ENCODE measurements at regions not wholly inside any gene's neighbourhood (a gene's known extent, or its start where the extent isn't known, plus 50 kb on each side); places are given as distances from the start of the nearest gene placed in this dataset.

DNA sequence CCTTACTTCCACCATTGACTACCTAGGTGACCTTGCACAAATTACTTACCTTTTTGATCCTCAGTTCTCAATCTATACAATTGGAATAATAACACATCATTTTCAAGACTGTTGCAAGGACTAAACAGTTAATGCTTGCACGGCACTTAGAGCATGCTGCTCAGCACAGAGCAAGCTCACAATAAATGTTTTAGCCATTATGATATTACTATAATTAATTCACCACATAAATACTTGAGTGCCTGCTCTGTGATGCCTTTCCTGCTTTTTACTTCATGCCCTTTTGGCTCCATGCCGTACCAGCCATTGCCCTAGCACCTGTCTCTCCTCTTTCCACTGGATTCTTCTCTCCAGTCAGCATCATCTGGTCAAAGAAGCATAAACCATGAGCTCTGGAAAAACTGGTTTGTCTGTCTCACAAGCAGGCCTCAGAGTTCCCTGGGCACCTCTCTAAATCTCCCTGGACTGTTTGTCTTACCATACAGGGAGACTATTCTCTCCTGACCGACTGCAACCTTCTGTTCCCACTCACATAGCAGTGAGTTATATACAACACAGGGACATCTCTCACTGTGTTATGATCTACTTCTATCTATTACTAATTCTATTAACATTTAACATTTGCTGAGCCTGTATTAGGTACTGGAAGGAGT is 260.4 kb upstream of the ADRA1B start:
- TF ChIP-seq MYC (IDR thresholded peaks at IDR 0.05; ENCODE audit: low read depth, low read length) (no peak), POLR2A (IDR thresholded peaks at IDR 0.05; ENCODE audit: extremely low read depth, insufficient read length) (no peak)
- TF ChIP-seq, protein P1, sequence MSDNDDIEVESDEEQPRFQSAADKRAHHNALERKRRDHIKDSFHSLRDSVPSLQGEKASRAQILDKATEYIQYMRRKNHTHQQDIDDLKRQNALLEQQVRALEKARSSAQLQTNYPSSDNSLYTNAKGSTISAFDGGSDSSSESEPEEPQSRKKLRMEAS (IDR thresholded peaks at IDR 0.05; ENCODE audit: low read depth, low read length) = no peak
- TF ChIP-seq, protein P2, sequence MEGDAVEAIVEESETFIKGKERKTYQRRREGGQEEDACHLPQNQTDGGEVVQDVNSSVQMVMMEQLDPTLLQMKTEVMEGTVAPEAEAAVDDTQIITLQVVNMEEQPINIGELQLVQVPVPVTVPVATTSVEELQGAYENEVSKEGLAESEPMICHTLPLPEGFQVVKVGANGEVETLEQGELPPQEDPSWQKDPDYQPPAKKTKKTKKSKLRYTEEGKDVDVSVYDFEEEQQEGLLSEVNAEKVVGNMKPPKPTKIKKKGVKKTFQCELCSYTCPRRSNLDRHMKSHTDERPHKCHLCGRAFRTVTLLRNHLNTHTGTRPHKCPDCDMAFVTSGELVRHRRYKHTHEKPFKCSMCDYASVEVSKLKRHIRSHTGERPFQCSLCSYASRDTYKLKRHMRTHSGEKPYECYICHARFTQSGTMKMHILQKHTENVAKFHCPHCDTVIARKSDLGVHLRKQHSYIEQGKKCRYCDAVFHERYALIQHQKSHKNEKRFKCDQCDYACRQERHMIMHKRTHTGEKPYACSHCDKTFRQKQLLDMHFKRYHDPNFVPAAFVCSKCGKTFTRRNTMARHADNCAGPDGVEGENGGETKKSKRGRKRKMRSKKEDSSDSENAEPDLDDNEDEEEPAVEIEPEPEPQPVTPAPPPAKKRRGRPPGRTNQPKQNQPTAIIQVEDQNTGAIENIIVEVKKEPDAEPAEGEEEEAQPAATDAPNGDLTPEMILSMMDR (IDR thresholded peaks at IDR 0.05; ENCODE audit: low read depth, low read length) = no peak
- no peak overlapping the region for H3K4me3 ChIP-seq (ENCODE audit: low read depth, low read length)
- DNase-seq (ENCODE audit: low read depth) = no peak

DNA sequence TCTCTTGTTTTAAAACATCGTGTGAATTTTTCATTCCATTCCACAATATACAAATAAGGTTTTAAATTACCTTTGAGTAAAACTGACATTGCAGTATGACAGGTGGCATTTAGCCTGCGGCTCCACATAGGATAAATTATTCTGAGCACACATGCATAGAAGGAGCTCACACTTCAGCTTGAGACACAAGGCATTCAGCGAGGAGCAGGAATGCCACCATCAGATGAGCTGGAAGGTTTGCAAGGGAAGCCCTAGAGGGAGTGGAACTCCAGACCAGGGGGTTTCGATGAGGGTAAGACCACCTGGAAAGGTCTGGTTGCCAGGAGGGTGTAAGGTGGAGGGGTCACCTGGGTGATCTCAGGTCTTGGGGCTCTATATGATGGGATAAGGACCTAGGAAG is 259.0 kb upstream of the ADRA1B start:
- no peak for DNase-seq (ENCODE audit: low read depth)
- no peak for TF ChIP-seq MYC (IDR thresholded peaks at IDR 0.05; ENCODE audit: low read depth, low read length)
- H3K4me3 ChIP-seq (ENCODE audit: low read depth, low read length) = no peak overlapping the region

DNA sequence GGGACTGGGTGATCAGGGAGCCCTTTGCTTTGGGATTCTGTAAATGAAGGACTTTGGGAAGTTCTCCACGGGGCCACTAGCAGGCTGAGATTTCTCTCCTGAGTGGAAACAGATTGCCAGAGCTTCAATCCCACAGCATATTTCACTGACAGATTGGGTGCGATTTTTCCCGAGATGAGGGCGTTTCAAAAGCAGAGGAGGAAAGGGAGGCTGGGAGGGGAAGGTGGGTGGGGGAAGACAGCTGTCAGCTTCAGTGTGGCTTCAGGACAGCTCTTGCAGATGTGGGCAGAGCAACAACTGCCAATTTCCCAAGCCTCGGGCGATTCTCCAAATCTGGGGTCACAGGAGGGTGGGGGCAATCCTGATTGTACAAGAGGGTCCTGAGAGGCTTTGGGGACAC is 258.5 kb upstream of the ADRA1B start:
- no peak overlapping the region for H3K4me3 ChIP-seq (ENCODE audit: low read depth, low read length)
- TF ChIP-seq, protein P2 (IDR thresholded peaks at IDR 0.05; ENCODE audit: low read depth, low read length) = no peak
- TF ChIP-seq POLR2A (IDR thresholded peaks at IDR 0.05; ENCODE audit: extremely low read depth, insufficient read length) = no peak
- no peak for TF ChIP-seq MYC (IDR thresholded peaks at IDR 0.05; ENCODE audit: low read depth, low read length)
- TF ChIP-seq, protein P1 (IDR thresholded peaks at IDR 0.05; ENCODE audit: low read depth, low read length) = no peak
- DNase-seq (ENCODE audit: low read depth) = no peak

DNA sequence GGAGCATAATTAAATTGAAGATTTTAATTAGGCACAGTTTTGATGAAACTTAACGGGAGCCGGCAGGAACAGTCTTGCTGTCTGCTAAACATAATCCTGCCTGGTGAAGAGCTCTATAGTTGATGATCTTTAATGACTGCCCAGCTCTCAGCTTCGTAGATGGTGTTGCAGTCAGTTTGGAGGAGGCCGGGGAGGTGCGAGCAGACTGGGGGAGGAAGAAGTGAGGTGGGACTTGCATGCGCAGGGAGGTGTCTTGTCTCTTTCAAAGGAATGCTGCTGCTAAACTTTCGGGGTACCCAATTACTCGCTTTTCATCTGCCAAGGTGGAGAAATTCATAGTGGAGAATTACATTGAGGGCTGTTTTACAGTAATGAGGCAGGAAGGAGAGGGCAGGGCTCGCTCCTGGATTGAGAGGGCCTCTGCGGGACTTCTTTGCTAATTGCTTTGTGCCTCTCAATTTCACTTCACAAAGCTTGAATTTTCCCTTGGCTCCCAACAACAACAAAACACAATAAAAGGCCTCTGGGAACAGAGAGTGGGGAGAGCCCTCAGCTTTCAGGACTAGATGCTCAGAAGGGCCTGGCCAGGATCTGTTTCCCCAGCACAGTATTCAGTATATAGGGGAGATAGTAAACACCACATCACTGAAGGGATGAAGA is 257.9 kb upstream of the ADRA1B start:
- no peak overlapping the region for H3K4me3 ChIP-seq (ENCODE audit: low read depth, low read length)
- no peak for DNase-seq (ENCODE audit: low read depth)
- TF ChIP-seq POLR2A (IDR thresholded peaks at IDR 0.05; ENCODE audit: extremely low read depth, insufficient read length) (no peak), MYC (IDR thresholded peaks at IDR 0.05; ENCODE audit: low read depth, low read length) (no peak)
- TF ChIP-seq, protein P2 (IDR thresholded peaks at IDR 0.05; ENCODE audit: low read depth, low read length) = no peak
- TF ChIP-seq, protein P1 (IDR thresholded peaks at IDR 0.05; ENCODE audit: low read depth, low read length) = no peak

DNA sequence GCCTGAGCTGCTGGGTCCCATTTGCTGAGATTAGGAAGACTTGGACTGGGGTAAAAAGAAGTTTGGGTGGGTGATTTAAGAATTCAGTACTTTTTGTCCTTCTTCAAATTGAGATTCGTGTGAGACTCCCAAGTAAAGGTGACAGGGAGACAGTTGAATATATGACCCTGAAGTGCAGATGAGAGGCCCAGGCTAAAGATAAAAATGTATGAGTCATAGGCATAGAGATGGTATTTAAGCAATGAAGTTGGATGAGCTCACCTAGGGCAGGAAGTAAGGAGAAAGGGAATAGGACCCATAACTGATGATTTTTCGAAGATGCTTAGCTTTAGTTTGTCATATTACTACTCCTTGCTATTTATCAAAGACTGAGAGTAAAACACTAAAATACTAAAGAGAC is 255.9 kb upstream of the ADRA1B start:
- TF ChIP-seq, protein P1 (IDR thresholded peaks at IDR 0.05; ENCODE audit: low read depth, low read length) = no peak
- TF ChIP-seq, protein P2 (IDR thresholded peaks at IDR 0.05; ENCODE audit: low read depth, low read length) = no peak
- no peak for DNase-seq (ENCODE audit: low read depth)
- no peak overlapping the region for H3K4me3 ChIP-seq (ENCODE audit: low read depth, low read length)

DNA sequence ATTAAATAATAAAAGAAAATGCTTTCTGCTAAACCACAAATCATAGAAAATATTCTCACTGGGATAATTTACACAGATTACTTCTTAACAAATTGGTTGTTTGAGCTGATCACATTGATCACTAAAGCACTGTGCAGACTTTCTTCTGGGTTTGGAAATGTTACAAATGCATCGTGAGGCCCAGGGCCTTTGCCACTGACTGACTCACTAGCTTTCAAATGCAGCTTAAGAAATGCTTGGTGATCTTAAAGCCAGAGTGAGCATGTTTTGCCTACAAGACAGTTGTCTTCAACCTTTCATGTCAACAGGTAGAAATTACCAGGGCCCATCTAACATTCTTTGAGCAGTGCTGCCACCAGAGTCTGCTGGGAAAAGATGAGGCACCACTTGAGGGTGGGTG is 252.3 kb upstream of the ADRA1B start:
- TF ChIP-seq, protein P2 (IDR thresholded peaks at IDR 0.05; ENCODE audit: low read depth, low read length) = no peak
- no peak for TF ChIP-seq POLR2A (IDR thresholded peaks at IDR 0.05; ENCODE audit: extremely low read depth, insufficient read length)
- TF ChIP-seq, protein P1 (IDR thresholded peaks at IDR 0.05; ENCODE audit: low read depth, low read length) = no peak
- no peak for TF ChIP-seq MYC (IDR thresholded peaks at IDR 0.05; ENCODE audit: low read depth, low read length)
- no peak overlapping the region for H3K4me3 ChIP-seq (ENCODE audit: low read depth, low read length)
- DNase-seq (ENCODE audit: low read depth) = no peak
